ENCODE measurements at regions not wholly inside any gene's neighbourhood (a gene's known extent, or its start where the extent isn't known, plus 50 kb on each side); places are given as distances from the start of the nearest gene placed in this dataset.

- H3K36me3 ChIP-seq (ENCODE audit: insufficient read depth, low read length, poor library complexity, severe bottlenecking) = no peaks in the 10 kb centered on the region
- no TSS peak for BruUV-seq (replicated peaks)
- no peak for DNase-seq (ENCODE audit: low spot score)
- ChIA-PET CTCF (no interaction called here), POLR2A (ENCODE audit: low non-redundant PET) (no interaction called here)
- H3K27me3 ChIP-seq (replicated peaks; ENCODE audit: insufficient read depth, low read depth, low read length, poor library complexity) = no peaks in the 10 kb centered on the region
- H3K4me3 ChIP-seq (ENCODE audit: low read depth, low read length, poor library complexity, severe bottlenecking) = no peak overlapping the region
- no peaks in the 10 kb centered on the region for H3K9me3 ChIP-seq (ENCODE audit: low read depth, low read length, poor library complexity, severe bottlenecking)
- no peaks in the 10 kb centered on the region for H3K4me1 ChIP-seq (ENCODE audit: insufficient read depth, low read length, poor library complexity, severe bottlenecking)
- intact Hi-C loops (cut with micrococcal nuclease; ENCODE audit: unreplicated experiment) = no loop called here
- H3K27ac ChIP-seq (ENCODE audit: low read depth, low read length, poor library complexity, severe bottlenecking) = no peak overlapping the region
- TF ChIP-seq CTCF (conservative IDR thresholded peaks at IDR 0.05; ENCODE audit: low read depth, low read length) (no peak), EZH2 (IDR thresholded peaks at IDR 0.05; ENCODE audit: borderline replicate concordance, low read depth, low read length, poor library complexity, severe bottlenecking) (no peak)
These were observed 509.6 kb upstream of the CHORDC1 start for GRCh38 chr11:90732486-90732885.

GRCh38 chr11:90723475-90723874 is 500.6 kb upstream of the CHORDC1 start:
- no peak for DNase-seq (ENCODE audit: low spot score)
- Histone ChIP-seq H3K27me3 (replicated peaks; ENCODE audit: insufficient read depth, low read depth, low read length, poor library complexity) (no peaks in the 10 kb centered on the region), H3K4me3 (ENCODE audit: low read depth, low read length, poor library complexity, severe bottlenecking) (no peak overlapping the region), H3K36me3 (ENCODE audit: insufficient read depth, low read length, poor library complexity, severe bottlenecking) (no peaks in the 10 kb centered on the region), H3K27ac (ENCODE audit: low read depth, low read length, poor library complexity, severe bottlenecking) (no peak overlapping the region), H3K9me3 (ENCODE audit: low read depth, low read length, poor library complexity, severe bottlenecking) (peaks cover 3% of the 10 kb centered on the region), H3K4me1 (ENCODE audit: insufficient read depth, low read length, poor library complexity, severe bottlenecking) (no peaks in the 10 kb centered on the region)
- BruUV-seq (replicated peaks) = no TSS peak
- intact Hi-C loops (cut with micrococcal nuclease; ENCODE audit: unreplicated experiment) = no loop called here
- ChIA-PET POLR2A (ENCODE audit: low non-redundant PET) (no interaction called here), CTCF (no interaction called here)
- TF ChIP-seq EZH2 (IDR thresholded peaks at IDR 0.05; ENCODE audit: borderline replicate concordance, low read depth, low read length, poor library complexity, severe bottlenecking) (no peak), CTCF (conservative IDR thresholded peaks at IDR 0.05; ENCODE audit: low read depth, low read length) (no peak)

- CTCF ChIA-PET = no interaction called here
- intact Hi-C loops (cut with micrococcal nuclease; ENCODE audit: unreplicated experiment) = no loop called here
- H3K27me3 ChIP-seq (replicated peaks; ENCODE audit: insufficient read depth, low read depth, low read length, poor library complexity) = no peaks in the 10 kb centered on the region
- no TSS peak for BruUV-seq (replicated peaks)
- no peak for DNase-seq (ENCODE audit: low spot score)
- POLR2A ChIA-PET (ENCODE audit: low non-redundant PET) = no interaction called here
- no peaks in the 10 kb centered on the region for H3K36me3 ChIP-seq (ENCODE audit: insufficient read depth, low read length, poor library complexity, severe bottlenecking)
- H3K4me1 ChIP-seq (ENCODE audit: insufficient read depth, low read length, poor library complexity, severe bottlenecking) = no peaks in the 10 kb centered on the region
- TF ChIP-seq EZH2 (IDR thresholded peaks at IDR 0.05; ENCODE audit: borderline replicate concordance, low read depth, low read length, poor library complexity, severe bottlenecking) = no peak
- TF ChIP-seq CTCF (conservative IDR thresholded peaks at IDR 0.05; ENCODE audit: low read depth, low read length) = no peak
- no peak overlapping the region for H3K27ac ChIP-seq (ENCODE audit: low read depth, low read length, poor library complexity, severe bottlenecking)
- H3K9me3 ChIP-seq (ENCODE audit: low read depth, low read length, poor library complexity, severe bottlenecking) = peaks cover 3% of the 10 kb centered on the region
- H3K4me3 ChIP-seq (ENCODE audit: low read depth, low read length, poor library complexity, severe bottlenecking) = no peak overlapping the region
These were observed 499.8 kb upstream of the CHORDC1 start for GRCh38 chr11:90722552-90723190.
